ENCODE measurements at regions not wholly inside any gene's neighbourhood (a gene's known extent, or its start where the extent isn't known, plus 50 kb on each side); places are given as distances from the start of the nearest gene placed in this dataset.

DNA sequence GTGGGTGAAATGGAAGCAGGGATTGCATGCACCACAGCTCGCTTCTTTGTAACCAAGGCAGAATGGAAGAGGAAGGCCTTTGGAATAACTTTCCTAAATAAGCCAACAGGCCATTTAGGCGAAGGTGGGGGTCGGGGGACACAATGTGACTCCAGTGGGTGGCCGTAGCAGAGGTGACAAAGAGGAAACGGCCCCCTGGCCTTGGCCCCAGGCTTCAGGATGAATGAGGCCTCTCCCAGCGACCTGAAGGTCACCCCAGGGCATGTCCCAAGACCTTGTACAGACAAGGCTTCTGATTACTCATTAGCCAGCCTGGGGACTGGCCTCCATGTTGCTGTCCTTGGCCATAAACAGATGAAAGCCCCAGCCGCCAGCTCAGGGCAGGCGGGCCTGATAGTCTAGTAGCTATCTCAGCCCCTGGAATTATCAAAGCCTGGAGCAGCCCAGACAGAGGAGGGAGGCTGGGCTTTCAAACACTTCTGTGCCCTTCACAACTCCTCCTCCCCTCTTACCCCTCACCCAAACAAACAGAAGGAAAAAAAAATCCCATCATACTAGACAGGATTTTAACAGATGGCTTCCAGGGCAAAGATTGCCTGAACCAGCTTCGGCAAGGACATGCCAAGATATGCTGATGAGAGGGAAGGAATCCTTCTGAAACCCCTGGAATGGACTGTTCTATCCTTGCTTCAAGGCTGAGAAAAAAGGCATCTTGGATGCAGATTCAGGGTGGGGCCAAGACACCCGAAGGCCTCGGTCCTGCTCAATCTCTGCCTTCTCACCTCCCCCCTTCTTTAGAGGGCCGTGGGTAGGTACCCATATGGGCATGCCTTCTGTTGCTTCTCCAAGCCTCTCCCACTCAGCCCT, 142.3 kb upstream of the PARP11 start:
- no peaks in the 10 kb centered on the region for H3K36me3 ChIP-seq (ENCODE audit: insufficient read depth)
- H3K79me2 ChIP-seq (replicated peaks; ENCODE audit: insufficient read depth), result no peaks in the 10 kb centered on the region
- H3F3A ChIP-seq (replicated peaks; ENCODE audit: low read depth), result no peaks in the 10 kb centered on the region
- Mint-ChIP-seq H3K4me3 (no peak overlapping the region), H3K9me3 (peaks cover 3% of the 10 kb centered on the region; the same call in 2 of the 3 replicates), H3K27me3 (ENCODE audit: insufficient read depth, low read depth, poor library complexity) (peaks cover 22% of the 10 kb centered on the region), H3K4me1 (peaks cover 13% of the 10 kb centered on the region), H3K27ac (no peak overlapping the region), H3K36me3 (ENCODE audit: low read depth) (peaks cover 2% of the 10 kb centered on the region; the same call in 1 of the 3 replicates)
- TF ChIP-seq POLR2AphosphoS5 (IDR thresholded peaks at IDR 0.05; ENCODE audit: low read depth) (no peak), ZNF331 (CRISPR knock-in tag; IDR thresholded peaks at IDR 0.05; ENCODE audit: low read depth) (no peak), STAT1 (IDR thresholded peaks at IDR 0.05; ENCODE audit: unreplicated experiment) (no peak), EZH2phosphoT487 (IDR thresholded peaks at IDR 0.05; ENCODE audit: unreplicated experiment) (no peak), CREB1 (CRISPR knock-in tag; IDR thresholded peaks at IDR 0.05; ENCODE audit: low read depth) (no peak), EZH2 (IDR thresholded peaks at IDR 0.05; ENCODE audit: low read depth, unreplicated experiment) (no peak), ZNF114 (CRISPR knock-in tag; IDR thresholded peaks at IDR 0.05) (no peak), NANOG (IDR thresholded peaks at IDR 0.05; ENCODE audit: borderline replicate concordance) (no peak), JUNB (IDR thresholded peaks at IDR 0.05; ENCODE audit: unreplicated experiment) (no peak)
- TF ChIP-seq, protein P1, sequence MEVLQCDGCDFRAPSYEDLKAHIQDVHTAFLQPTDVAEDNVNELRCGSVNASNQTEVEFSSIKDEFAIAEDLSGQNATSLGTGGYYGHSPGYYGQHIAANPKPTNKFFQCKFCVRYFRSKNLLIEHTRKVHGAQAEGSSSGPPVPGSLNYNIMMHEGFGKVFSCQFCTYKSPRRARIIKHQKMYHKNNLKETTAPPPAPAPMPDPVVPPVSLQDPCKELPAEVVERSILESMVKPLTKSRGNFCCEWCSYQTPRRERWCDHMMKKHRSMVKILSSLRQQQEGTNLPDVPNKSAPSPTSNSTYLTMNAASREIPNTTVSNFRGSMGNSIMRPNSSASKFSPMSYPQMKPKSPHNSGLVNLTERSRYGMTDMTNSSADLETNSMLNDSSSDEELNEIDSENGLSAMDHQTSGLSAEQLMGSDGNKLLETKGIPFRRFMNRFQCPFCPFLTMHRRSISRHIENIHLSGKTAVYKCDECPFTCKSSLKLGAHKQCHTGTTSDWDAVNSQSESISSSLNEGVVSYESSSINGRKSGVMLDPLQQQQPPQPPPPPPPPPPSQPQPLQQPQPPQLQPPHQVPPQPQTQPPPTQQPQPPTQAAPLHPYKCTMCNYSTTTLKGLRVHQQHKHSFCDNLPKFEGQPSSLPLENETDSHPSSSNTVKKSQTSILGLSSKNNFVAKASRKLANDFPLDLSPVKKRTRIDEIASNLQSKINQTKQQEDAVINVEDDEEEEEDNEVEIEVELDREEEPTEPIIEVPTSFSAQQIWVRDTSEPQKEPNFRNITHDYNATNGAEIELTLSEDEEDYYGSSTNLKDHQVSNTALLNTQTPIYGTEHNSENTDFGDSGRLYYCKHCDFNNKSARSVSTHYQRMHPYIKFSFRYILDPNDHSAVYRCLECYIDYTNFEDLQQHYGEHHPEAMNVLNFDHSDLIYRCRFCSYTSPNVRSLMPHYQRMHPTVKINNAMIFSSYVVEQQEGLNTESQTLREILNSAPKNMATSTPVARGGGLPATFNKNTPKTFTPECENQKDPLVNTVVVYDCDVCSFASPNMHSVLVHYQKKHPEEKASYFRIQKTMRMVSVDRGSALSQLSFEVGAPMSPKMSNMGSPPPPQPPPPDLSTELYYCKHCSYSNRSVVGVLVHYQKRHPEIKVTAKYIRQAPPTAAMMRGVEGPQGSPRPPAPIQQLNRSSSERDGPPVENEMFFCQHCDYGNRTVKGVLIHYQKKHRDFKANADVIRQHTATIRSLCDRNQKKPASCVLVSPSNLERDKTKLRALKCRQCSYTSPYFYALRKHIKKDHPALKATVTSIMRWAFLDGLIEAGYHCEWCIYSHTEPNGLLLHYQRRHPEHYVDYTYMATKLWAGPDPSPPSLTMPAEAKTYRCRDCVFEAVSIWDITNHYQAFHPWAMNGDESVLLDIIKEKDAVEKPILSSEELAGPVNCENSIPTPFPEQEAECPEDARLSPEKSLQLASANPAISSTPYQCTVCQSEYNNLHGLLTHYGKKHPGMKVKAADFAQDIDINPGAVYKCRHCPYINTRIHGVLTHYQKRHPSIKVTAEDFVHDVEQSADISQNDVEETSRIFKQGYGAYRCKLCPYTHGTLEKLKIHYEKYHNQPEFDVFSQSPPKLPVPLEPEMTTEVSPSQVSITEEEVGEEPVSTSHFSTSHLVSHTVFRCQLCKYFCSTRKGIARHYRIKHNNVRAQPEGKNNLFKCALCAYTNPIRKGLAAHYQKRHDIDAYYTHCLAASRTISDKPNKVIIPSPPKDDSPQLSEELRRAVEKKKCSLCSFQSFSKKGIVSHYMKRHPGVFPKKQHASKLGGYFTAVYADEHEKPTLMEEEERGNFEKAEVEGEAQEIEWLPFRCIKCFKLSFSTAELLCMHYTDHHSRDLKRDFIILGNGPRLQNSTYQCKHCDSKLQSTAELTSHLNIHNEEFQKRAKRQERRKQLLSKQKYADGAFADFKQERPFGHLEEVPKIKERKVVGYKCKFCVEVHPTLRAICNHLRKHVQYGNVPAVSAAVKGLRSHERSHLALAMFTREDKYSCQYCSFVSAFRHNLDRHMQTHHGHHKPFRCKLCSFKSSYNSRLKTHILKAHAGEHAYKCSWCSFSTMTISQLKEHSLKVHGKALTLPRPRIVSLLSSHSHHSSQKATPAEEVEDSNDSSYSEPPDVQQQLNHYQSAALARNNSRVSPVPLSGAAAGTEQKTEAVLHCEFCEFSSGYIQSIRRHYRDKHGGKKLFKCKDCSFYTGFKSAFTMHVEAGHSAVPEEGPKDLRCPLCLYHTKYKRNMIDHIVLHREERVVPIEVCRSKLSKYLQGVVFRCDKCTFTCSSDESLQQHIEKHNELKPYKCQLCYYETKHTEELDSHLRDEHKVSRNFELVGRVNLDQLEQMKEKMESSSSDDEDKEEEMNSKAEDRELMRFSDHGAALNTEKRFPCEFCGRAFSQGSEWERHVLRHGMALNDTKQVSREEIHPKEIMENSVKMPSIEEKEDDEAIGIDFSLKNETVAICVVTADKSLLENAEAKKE (CRISPR knock-in tag; IDR thresholded peaks at IDR 0.05), result no peak
- TF ChIP-seq, protein P2, sequence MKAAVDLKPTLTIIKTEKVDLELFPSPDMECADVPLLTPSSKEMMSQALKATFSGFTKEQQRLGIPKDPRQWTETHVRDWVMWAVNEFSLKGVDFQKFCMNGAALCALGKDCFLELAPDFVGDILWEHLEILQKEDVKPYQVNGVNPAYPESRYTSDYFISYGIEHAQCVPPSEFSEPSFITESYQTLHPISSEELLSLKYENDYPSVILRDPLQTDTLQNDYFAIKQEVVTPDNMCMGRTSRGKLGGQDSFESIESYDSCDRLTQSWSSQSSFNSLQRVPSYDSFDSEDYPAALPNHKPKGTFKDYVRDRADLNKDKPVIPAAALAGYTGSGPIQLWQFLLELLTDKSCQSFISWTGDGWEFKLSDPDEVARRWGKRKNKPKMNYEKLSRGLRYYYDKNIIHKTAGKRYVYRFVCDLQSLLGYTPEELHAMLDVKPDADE (IDR thresholded peaks at IDR 0.05), result no peak
- TF ChIP-seq, protein P3, sequence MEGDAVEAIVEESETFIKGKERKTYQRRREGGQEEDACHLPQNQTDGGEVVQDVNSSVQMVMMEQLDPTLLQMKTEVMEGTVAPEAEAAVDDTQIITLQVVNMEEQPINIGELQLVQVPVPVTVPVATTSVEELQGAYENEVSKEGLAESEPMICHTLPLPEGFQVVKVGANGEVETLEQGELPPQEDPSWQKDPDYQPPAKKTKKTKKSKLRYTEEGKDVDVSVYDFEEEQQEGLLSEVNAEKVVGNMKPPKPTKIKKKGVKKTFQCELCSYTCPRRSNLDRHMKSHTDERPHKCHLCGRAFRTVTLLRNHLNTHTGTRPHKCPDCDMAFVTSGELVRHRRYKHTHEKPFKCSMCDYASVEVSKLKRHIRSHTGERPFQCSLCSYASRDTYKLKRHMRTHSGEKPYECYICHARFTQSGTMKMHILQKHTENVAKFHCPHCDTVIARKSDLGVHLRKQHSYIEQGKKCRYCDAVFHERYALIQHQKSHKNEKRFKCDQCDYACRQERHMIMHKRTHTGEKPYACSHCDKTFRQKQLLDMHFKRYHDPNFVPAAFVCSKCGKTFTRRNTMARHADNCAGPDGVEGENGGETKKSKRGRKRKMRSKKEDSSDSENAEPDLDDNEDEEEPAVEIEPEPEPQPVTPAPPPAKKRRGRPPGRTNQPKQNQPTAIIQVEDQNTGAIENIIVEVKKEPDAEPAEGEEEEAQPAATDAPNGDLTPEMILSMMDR (conservative IDR thresholded peaks at IDR 0.05; ENCODE audit: low read depth in 2 of 2), result no peak
- TF ChIP-seq, protein P4, sequence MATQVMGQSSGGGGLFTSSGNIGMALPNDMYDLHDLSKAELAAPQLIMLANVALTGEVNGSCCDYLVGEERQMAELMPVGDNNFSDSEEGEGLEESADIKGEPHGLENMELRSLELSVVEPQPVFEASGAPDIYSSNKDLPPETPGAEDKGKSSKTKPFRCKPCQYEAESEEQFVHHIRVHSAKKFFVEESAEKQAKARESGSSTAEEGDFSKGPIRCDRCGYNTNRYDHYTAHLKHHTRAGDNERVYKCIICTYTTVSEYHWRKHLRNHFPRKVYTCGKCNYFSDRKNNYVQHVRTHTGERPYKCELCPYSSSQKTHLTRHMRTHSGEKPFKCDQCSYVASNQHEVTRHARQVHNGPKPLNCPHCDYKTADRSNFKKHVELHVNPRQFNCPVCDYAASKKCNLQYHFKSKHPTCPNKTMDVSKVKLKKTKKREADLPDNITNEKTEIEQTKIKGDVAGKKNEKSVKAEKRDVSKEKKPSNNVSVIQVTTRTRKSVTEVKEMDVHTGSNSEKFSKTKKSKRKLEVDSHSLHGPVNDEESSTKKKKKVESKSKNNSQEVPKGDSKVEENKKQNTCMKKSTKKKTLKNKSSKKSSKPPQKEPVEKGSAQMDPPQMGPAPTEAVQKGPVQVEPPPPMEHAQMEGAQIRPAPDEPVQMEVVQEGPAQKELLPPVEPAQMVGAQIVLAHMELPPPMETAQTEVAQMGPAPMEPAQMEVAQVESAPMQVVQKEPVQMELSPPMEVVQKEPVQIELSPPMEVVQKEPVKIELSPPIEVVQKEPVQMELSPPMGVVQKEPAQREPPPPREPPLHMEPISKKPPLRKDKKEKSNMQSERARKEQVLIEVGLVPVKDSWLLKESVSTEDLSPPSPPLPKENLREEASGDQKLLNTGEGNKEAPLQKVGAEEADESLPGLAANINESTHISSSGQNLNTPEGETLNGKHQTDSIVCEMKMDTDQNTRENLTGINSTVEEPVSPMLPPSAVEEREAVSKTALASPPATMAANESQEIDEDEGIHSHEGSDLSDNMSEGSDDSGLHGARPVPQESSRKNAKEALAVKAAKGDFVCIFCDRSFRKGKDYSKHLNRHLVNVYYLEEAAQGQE (IDR thresholded peaks at IDR 0.05; ENCODE audit: unreplicated experiment), result no peak
- no peak overlapping the region for H3K4me3 ChIP-seq
- ATAC-seq, result no peak
- DNase-seq (ENCODE audit: low spot score), result no peak
- 0 out of 2 replicates have a peak, but pooled peaks cover 7% of the 10 kb centered on the region for H3K4me1 ChIP-seq (ENCODE audit: insufficient read depth)
- H3K27ac ChIP-seq (ENCODE audit: low read depth), result no peak overlapping the region
- no peak overlapping the region for H2AFZ ChIP-seq
- no peaks in the 10 kb centered on the region for H3K27me3 ChIP-seq (ENCODE audit: insufficient read depth)
- H3K9me2 ChIP-seq (ENCODE audit: insufficient read depth), result peaks cover 20% of the 10 kb centered on the region; the same call in 1 of the 2 replicates
- no peaks in the 10 kb centered on the region for H4K20me1 ChIP-seq (replicated peaks; ENCODE audit: insufficient read depth)
- H3K4me2 ChIP-seq, result no peak overlapping the region

Data from GM23338 (cell line).